Adipocyte (in vitro differentiated cells): ENCODE measurements at regions not wholly inside any gene's neighbourhood (a gene's known extent, or its start where the extent isn't known, plus 50 kb on each side); places are given as distances from the start of the nearest gene placed in this dataset.

Source experiments
- DNase-seq: peaks from one replicate; pipeline ENCODE4 v3.0.0-alpha.2; 2015; ENCODE audit warnings: low read depth
- H3K27me3 ChIP-seq: replicated peaks from 2 replicates; pipeline ENCODE4 v1.7.0; 2013; ENCODE audit warnings: mild to moderate bottlenecking, low read length, moderate library complexity; ENCODE audit not compliant: control insufficient read depth, insufficient read depth
- H3K36me3 ChIP-seq: 2 replicates; pipeline ENCODE4 v1.7.0; 2013; ENCODE audit warnings: low read length, mild to moderate bottlenecking, moderate library complexity; ENCODE audit not compliant: control insufficient read depth, insufficient read depth, severe bottlenecking
- H3K4me1 ChIP-seq: 2 replicates; pipeline ENCODE4 v1.7.0; 2013; ENCODE audit warnings: mild to moderate bottlenecking, low read length, moderate library complexity; ENCODE audit not compliant: control insufficient read depth, insufficient read depth
- H3K4me3 ChIP-seq: 2 replicates; pipeline ENCODE4 v1.7.0; 2013; ENCODE audit warnings: mild to moderate bottlenecking, low read length, moderate library complexity
- H3K9ac ChIP-seq: 2 replicates; pipeline ENCODE4 v1.7.0; 2013; ENCODE audit warnings: mild to moderate bottlenecking, low read length, moderate library complexity
- H3K9me3 ChIP-seq: 2 replicates; pipeline ENCODE4 v1.7.0; 2013; ENCODE audit warnings: mild to moderate bottlenecking, low read length, moderate library complexity; ENCODE audit not compliant: control insufficient read depth

GRCh38 chr4:160580581-160580980 lies 1477.7 kb downstream of the RAPGEF2 start:
- no peak overlapping the region for H3K9ac ChIP-seq
- H3K9me3 ChIP-seq = no peaks in the 10 kb centered on the region
- H3K4me3 ChIP-seq = no peak overlapping the region
- no peaks in the 10 kb centered on the region for H3K36me3 ChIP-seq
- H3K4me1 ChIP-seq = no peaks in the 10 kb centered on the region
- DNase-seq = no peak
- H3K27me3 ChIP-seq = no peaks in the 10 kb centered on the region

GRCh38 chr4:160592258-160592657 lies 1489.4 kb downstream of the RAPGEF2 start:
- H3K27me3 ChIP-seq = no peaks in the 10 kb centered on the region
- no peaks in the 10 kb centered on the region for H3K36me3 ChIP-seq
- no peak for DNase-seq
- H3K9me3 ChIP-seq = no peaks in the 10 kb centered on the region
- H3K4me3 ChIP-seq = no peak overlapping the region
- H3K4me1 ChIP-seq = no peaks in the 10 kb centered on the region
- no peak overlapping the region for H3K9ac ChIP-seq

GRCh38 chr4:160595646-160596045 lies 1492.8 kb downstream of the RAPGEF2 start:
- Histone ChIP-seq H3K27me3 (no peaks in the 10 kb centered on the region), H3K9ac (no peak overlapping the region), H3K36me3 (no peaks in the 10 kb centered on the region), H3K4me1 (no peaks in the 10 kb centered on the region), H3K4me3 (no peak overlapping the region), H3K9me3 (no peaks in the 10 kb centered on the region)
- no peak for DNase-seq

GRCh38 chr4:160604541-160604940 lies 1501.7 kb downstream of the RAPGEF2 start:
- H3K9ac ChIP-seq = no peak overlapping the region
- no peaks in the 10 kb centered on the region for H3K9me3 ChIP-seq
- no peaks in the 10 kb centered on the region for H3K27me3 ChIP-seq
- no peak overlapping the region for H3K4me3 ChIP-seq
- H3K36me3 ChIP-seq = no peaks in the 10 kb centered on the region
- no peaks in the 10 kb centered on the region for H3K4me1 ChIP-seq
- no peak for DNase-seq

- Histone ChIP-seq H3K36me3 (no peaks in the 10 kb centered on the region), H3K4me3 (no peak overlapping the region), H3K4me1 (no peaks in the 10 kb centered on the region), H3K9ac (no peak overlapping the region), H3K27me3 (no peaks in the 10 kb centered on the region), H3K9me3 (no peaks in the 10 kb centered on the region)
- DNase-seq = no peak
Measured at GRCh38 chr4:160611181-160611580, 1508.3 kb downstream of the RAPGEF2 start.

- DNase-seq = no peak
- Histone ChIP-seq H3K9ac (no peak overlapping the region), H3K4me3 (no peak overlapping the region), H3K36me3 (no peaks in the 10 kb centered on the region), H3K4me1 (no peaks in the 10 kb centered on the region), H3K9me3 (peaks cover 8% of the 10 kb centered on the region), H3K27me3 (no peaks in the 10 kb centered on the region)
Measured at GRCh38 chr4:160631044-160631443, 1528.2 kb downstream of the RAPGEF2 start.

GRCh38 chr4:160652790-160653189 lies 1511.0 kb downstream of the FSTL5 start:
- no peaks in the 10 kb centered on the region for H3K27me3 ChIP-seq
- no peak overlapping the region for H3K4me3 ChIP-seq
- no peak overlapping the region for H3K9ac ChIP-seq
- peaks cover 6% of the 10 kb centered on the region for H3K9me3 ChIP-seq
- DNase-seq = no peak
- H3K36me3 ChIP-seq = no peaks in the 10 kb centered on the region
- no peaks in the 10 kb centered on the region for H3K4me1 ChIP-seq

GRCh38 chr4:160675550-160675949 lies 1488.2 kb downstream of the FSTL5 start:
- Histone ChIP-seq H3K4me1 (no peaks in the 10 kb centered on the region), H3K27me3 (no peaks in the 10 kb centered on the region), H3K4me3 (no peak overlapping the region), H3K36me3 (no peaks in the 10 kb centered on the region), H3K9ac (no peak overlapping the region), H3K9me3 (peaks cover 7% of the 10 kb centered on the region)
- DNase-seq = no peak

- Histone ChIP-seq H3K27me3 (no peaks in the 10 kb centered on the region), H3K9ac (no peak overlapping the region), H3K4me3 (no peak overlapping the region), H3K4me1 (no peaks in the 10 kb centered on the region), H3K36me3 (no peaks in the 10 kb centered on the region), H3K9me3 (peaks cover 11% of the 10 kb centered on the region)
- no peak for DNase-seq
Measured at GRCh38 chr4:160685729-160686128, 1478.1 kb downstream of the FSTL5 start.

GRCh38 chr4:160701671-160702070 lies 1462.1 kb downstream of the FSTL5 start:
- H3K9me3 ChIP-seq = no peaks in the 10 kb centered on the region
- no peak overlapping the region for H3K4me3 ChIP-seq
- H3K27me3 ChIP-seq = no peaks in the 10 kb centered on the region
- no peak overlapping the region for H3K9ac ChIP-seq
- no peaks in the 10 kb centered on the region for H3K4me1 ChIP-seq
- H3K36me3 ChIP-seq = no peaks in the 10 kb centered on the region
- no peak for DNase-seq

GRCh38 chr4:160709026-160709425 lies 1454.8 kb downstream of the FSTL5 start:
- DNase-seq = no peak
- no peaks in the 10 kb centered on the region for H3K36me3 ChIP-seq
- no peak overlapping the region for H3K9ac ChIP-seq
- H3K27me3 ChIP-seq = no peaks in the 10 kb centered on the region
- no peaks in the 10 kb centered on the region for H3K4me1 ChIP-seq
- no peak overlapping the region for H3K4me3 ChIP-seq
- no peaks in the 10 kb centered on the region for H3K9me3 ChIP-seq

GRCh38 chr4:160709546-160709945 lies 1454.3 kb downstream of the FSTL5 start:
- Histone ChIP-seq H3K27me3 (no peaks in the 10 kb centered on the region), H3K4me1 (no peaks in the 10 kb centered on the region), H3K9ac (no peak overlapping the region), H3K36me3 (no peaks in the 10 kb centered on the region), H3K9me3 (no peaks in the 10 kb centered on the region), H3K4me3 (no peak overlapping the region)
- DNase-seq = no peak
